OCI-LY3 (cell line): ENCODE measurements at regions not wholly inside any gene's neighbourhood (a gene's known extent, or its start where the extent isn't known, plus 50 kb on each side); places are given as distances from the start of the nearest gene placed in this dataset.

Source experiments
- H2AFZ ChIP-seq: fragments of 200-600, 300-600 bp; shearing (Covaris generic); 2 replicates; pipeline ENCODE4 v1.6.0; 2014; ENCODE audit warnings: antibody characterized with exemption, low read depth, low read length
- H3K27ac ChIP-seq: fragments of 200-600, 300-600 bp; sonication (generic); 2 replicates; pipeline ENCODE4 v1.5.1; 2014; ENCODE audit warnings: mild to moderate bottlenecking, low read length, moderate library complexity, mixed read lengths
- H3K27me3 ChIP-seq: fragments of 200-600, 300-600 bp; sonication (generic); 2 replicates; pipeline ENCODE4 v1.6.1; 2014; ENCODE audit warnings: low read depth, low read length, mixed read lengths
- H3K36me3 ChIP-seq: fragments of 200-600, 300-600 bp; sonication (generic); replicated peaks from 2 replicates; pipeline ENCODE3; 2014; ENCODE audit warnings: low read depth, low read length, mixed read lengths
- H3K4me1 ChIP-seq: fragments of 300-600, 200-600 bp; sonication (generic); 2 replicates; pipeline ENCODE4 v1.6.1; 2014; ENCODE audit warnings: low read length, mixed read lengths
- H3K4me2 ChIP-seq: fragments of 200-600, 300-600 bp; sonication (generic); 2 replicates; pipeline ENCODE4 v1.6.1; 2014; ENCODE audit warnings: low read length, mixed read lengths
- H3K4me3 ChIP-seq: fragments of 300-600, 200-600 bp; sonication (generic); 2 replicates; pipeline ENCODE4 v1.5.1; 2014; ENCODE audit warnings: antibody characterized with exemption, mild to moderate bottlenecking, low read length, moderate library complexity
- H3K79me2 ChIP-seq: fragments of 300-600, 200-600 bp; shearing (Covaris generic); 2 replicates; pipeline ENCODE4 v1.6.1; 2014; ENCODE audit warnings: mild to moderate bottlenecking, low read length, mixed read lengths
- H3K9ac ChIP-seq: fragments of 300-600, 200-600 bp; shearing (Covaris generic); 2 replicates; pipeline ENCODE4 v1.6.0; 2014; ENCODE audit warnings: mild to moderate bottlenecking, low read length, moderate library complexity
- H3K9me3 ChIP-seq: fragments of 200-600, 300-600 bp; shearing (Covaris generic); 2 replicates; pipeline ENCODE4 v1.6.1; 2014; ENCODE audit warnings: low read length, mixed read lengths; ENCODE audit not compliant: insufficient read depth
- H4K20me1 ChIP-seq: fragments of 200-600, 300-600 bp; sonication (generic); 2 replicates; pipeline ENCODE4 v1.6.1; 2016; ENCODE audit warnings: low read length, mixed read lengths; ENCODE audit not compliant: insufficient read depth
- EZH2phosphoT487 ChIP-seq: fragments of 200-600 bp; shearing (Covaris generic); IDR thresholded peaks from 2 replicates; pipeline ENCODE4 v1.6.1; 2018; ENCODE audit warnings: antibody characterized with exemption, mixed run types, low read depth
- TF ChIP-seq, protein P1 (sequence below): fragments of 200-600, 300-600 bp; sonication (generic); IDR thresholded peaks from 2 replicates; pipeline ENCODE4 v1.5.1; 2014; ENCODE audit warnings: antibody characterized with exemption, low read length, low read depth

DNA sequence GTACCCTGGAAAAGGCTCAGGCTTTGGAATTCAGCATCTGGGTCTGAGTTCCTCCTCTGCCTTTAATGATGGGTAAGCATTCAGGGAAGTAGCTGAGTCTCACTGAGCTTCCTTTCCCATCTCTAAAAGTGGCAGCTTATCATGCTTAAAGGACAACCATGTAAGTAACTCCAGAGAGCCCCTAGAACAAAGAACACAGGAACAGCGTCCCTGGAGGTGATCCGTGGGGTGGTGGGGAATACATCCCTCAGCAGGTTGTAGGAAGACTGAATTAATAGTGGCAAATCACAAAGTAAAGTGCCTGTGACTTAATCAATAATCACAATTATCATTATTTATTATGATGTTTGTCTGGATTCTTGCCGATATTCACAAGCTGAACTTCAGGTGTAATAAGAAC, 114.7 kb upstream of the ISX start:
- no peaks in the 10 kb centered on the region for H3K4me1 ChIP-seq
- TF ChIP-seq EZH2phosphoT487 = no peak
- TF ChIP-seq, protein P1, sequence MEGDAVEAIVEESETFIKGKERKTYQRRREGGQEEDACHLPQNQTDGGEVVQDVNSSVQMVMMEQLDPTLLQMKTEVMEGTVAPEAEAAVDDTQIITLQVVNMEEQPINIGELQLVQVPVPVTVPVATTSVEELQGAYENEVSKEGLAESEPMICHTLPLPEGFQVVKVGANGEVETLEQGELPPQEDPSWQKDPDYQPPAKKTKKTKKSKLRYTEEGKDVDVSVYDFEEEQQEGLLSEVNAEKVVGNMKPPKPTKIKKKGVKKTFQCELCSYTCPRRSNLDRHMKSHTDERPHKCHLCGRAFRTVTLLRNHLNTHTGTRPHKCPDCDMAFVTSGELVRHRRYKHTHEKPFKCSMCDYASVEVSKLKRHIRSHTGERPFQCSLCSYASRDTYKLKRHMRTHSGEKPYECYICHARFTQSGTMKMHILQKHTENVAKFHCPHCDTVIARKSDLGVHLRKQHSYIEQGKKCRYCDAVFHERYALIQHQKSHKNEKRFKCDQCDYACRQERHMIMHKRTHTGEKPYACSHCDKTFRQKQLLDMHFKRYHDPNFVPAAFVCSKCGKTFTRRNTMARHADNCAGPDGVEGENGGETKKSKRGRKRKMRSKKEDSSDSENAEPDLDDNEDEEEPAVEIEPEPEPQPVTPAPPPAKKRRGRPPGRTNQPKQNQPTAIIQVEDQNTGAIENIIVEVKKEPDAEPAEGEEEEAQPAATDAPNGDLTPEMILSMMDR = no peak
- no peak overlapping the region for H3K9ac ChIP-seq
- H3K79me2 ChIP-seq = no peaks in the 10 kb centered on the region
- H3K27me3 ChIP-seq = peaks cover 6% of the 10 kb centered on the region; the same call in 1 of the 2 replicates
- H3K36me3 ChIP-seq = no peaks in the 10 kb centered on the region
- no peak overlapping the region for H3K4me3 ChIP-seq
- H3K4me2 ChIP-seq = no peak overlapping the region
- no peak overlapping the region for H2AFZ ChIP-seq
- no peak overlapping the region for H3K27ac ChIP-seq
- H4K20me1 ChIP-seq = no peaks in the 10 kb centered on the region
- no peaks in the 10 kb centered on the region for H3K9me3 ChIP-seq

DNA sequence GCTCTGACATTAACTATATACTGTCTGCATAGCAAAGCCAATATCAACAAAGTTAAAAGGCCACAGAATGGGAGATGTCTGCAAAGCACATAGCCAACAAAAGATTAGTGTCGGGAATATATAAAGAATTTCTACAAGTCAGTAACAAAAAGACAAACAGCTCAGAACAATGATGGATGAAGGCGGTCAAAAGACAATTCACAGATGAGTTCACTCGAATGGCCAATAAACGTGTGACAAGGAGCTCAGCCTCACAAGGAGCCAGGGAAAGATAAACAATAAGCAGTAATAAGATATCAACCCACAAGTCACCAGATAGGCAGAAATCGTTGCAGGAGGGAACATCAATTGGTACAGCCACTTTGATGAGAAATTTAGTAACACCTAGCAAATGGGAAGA, 106.0 kb upstream of the ISX start:
- no peak overlapping the region for H3K4me3 ChIP-seq
- H3K79me2 ChIP-seq = no peaks in the 10 kb centered on the region
- peaks cover 7% of the 10 kb centered on the region for H3K27me3 ChIP-seq
- H3K9ac ChIP-seq = no peak overlapping the region
- TF ChIP-seq, protein P1 = no peak
- no peak for TF ChIP-seq EZH2phosphoT487
- H3K36me3 ChIP-seq = no peaks in the 10 kb centered on the region
- no peak overlapping the region for H3K4me2 ChIP-seq
- H4K20me1 ChIP-seq = no peaks in the 10 kb centered on the region
- no peak overlapping the region for H2AFZ ChIP-seq
- H3K4me1 ChIP-seq = peaks cover 2% of the 10 kb centered on the region; the same call in 1 of the 2 replicates
- H3K9me3 ChIP-seq = no peaks in the 10 kb centered on the region
- H3K27ac ChIP-seq = no peak overlapping the region

DNA sequence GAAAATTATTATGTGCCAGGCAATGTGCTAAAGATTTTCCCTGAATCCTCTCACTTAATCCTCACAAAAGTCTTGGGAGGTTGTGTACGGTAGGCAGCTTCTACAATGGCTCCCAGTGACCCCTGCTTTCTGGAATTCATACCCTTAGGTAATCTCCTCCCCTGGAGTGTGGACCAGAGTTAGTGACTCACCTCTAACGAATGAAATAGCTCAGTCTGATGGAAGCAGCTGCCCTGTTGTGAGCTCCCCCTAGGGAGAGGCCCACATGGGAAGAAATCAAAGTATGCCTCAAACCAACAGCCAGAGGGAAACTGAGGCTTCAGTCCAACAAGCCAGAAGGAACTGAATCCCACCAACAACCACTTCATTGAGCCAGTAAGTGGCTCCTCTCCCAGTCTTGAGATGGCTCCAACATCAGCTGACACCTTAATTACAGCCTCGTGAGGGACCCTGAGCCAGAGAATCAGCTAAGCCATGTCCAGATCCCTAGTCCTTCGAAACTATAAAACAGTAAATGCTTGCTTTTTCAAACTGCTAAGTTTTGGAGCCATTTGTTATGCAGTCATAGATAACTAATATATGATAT, 98.9 kb upstream of the ISX start:
- TF ChIP-seq, protein P1 = no peak
- Histone ChIP-seq H3K79me2 (no peaks in the 10 kb centered on the region), H3K36me3 (no peaks in the 10 kb centered on the region), H3K4me3 (no peak overlapping the region), H3K9me3 (no peaks in the 10 kb centered on the region), H3K27me3 (no peaks in the 10 kb centered on the region), H3K9ac (no peak overlapping the region), H4K20me1 (no peaks in the 10 kb centered on the region), H3K4me2 (no peak overlapping the region), H3K27ac (no peak overlapping the region), H2AFZ (no peak overlapping the region), H3K4me1 (no peaks in the 10 kb centered on the region)

- H3K79me2 ChIP-seq = no peaks in the 10 kb centered on the region
- no peaks in the 10 kb centered on the region for H4K20me1 ChIP-seq
- no peak overlapping the region for H3K9ac ChIP-seq
- no peak overlapping the region for H3K27ac ChIP-seq
- no peaks in the 10 kb centered on the region for H3K36me3 ChIP-seq
- H3K4me1 ChIP-seq = no peaks in the 10 kb centered on the region
- H3K4me2 ChIP-seq = no peak overlapping the region
- H2AFZ ChIP-seq = no peak overlapping the region
- no peak for TF ChIP-seq EZH2phosphoT487
- TF ChIP-seq, protein P1 = no peak
- no peaks in the 10 kb centered on the region for H3K9me3 ChIP-seq
- H3K4me3 ChIP-seq = no peak overlapping the region
- H3K27me3 ChIP-seq = no peaks in the 10 kb centered on the region
Observed at GRCh38 chr22:34969001-34969790, 96.8 kb upstream of the ISX start.
